Glutamatergic neuron (in vitro differentiated cells): ENCODE measurements at regions not wholly inside any gene's neighbourhood (a gene's known extent, or its start where the extent isn't known, plus 50 kb on each side); places are given as distances from the start of the nearest gene placed in this dataset.

Source experiments
- DNase-seq: peaks from one replicate; pipeline ENCODE4 v3.0.0; 2022
- H3K27ac Mint-ChIP-seq: one replicate; pipeline ENCODE4 v1.8.0; 2020; ENCODE audit warnings: mild to moderate bottlenecking, mixed read lengths, inconsistent platforms; ENCODE audit not compliant: unreplicated experiment
- H3K27me3 Mint-ChIP-seq: one replicate; pipeline ENCODE4 v1.8.0; 2020; ENCODE audit warnings: mild to moderate bottlenecking, moderate library complexity, mixed read lengths, inconsistent platforms; ENCODE audit not compliant: unreplicated experiment
- H3K36me3 Mint-ChIP-seq: one replicate; pipeline ENCODE4 v1.8.0; 2020; ENCODE audit warnings: mild to moderate bottlenecking, mixed read lengths, inconsistent platforms; ENCODE audit not compliant: unreplicated experiment
- H3K4me1 Mint-ChIP-seq: one replicate; pipeline ENCODE4 v1.8.0; 2020; ENCODE audit warnings: mild to moderate bottlenecking, low read depth, mixed read lengths, inconsistent platforms; ENCODE audit not compliant: unreplicated experiment
- H3K4me3 Mint-ChIP-seq: one replicate; pipeline ENCODE4 v1.8.0; 2020; ENCODE audit warnings: mild to moderate bottlenecking, mixed read lengths, inconsistent platforms; ENCODE audit not compliant: unreplicated experiment
- H3K9me3 Mint-ChIP-seq: one replicate; pipeline ENCODE4 v1.8.0; 2020; ENCODE audit warnings: mild to moderate bottlenecking, moderate library complexity, mixed read lengths, inconsistent platforms; ENCODE audit not compliant: unreplicated experiment
- TF ChIP-seq, protein P1 (sequence below): fragments of 200-600 bp; sonication (generic); IDR thresholded peaks from one replicate; pipeline ENCODE4 v1.5.0; 2021; ENCODE audit not compliant: partially characterized antibody, unreplicated experiment

DNA sequence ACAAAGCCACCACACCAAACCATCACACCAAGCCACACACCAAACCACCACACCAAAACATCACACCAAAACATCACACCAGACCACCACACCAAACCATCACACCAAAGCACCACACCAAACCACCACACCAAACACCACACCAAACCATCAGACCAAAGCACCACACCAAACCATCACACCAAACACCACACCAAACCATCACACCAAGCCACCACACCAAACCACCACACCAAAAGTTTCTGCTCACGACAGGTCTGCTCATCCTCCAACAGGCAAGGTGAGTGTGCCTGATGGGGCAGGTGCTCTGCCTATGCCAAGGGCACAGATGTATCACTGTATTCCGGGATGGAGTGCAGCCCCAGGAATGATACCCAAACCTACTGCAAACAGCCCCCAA lies 87.9 kb upstream of the FSTL4 start:
- Mint-ChIP-seq H3K9me3 (peaks cover 3% of the 10 kb centered on the region), H3K4me1 (peaks cover 34% of the 10 kb centered on the region), H3K27ac (peak overlapping the region; percentile 36), H3K27me3 (peaks cover 12% of the 10 kb centered on the region), H3K36me3 (no peaks in the 10 kb centered on the region), H3K4me3 (no peak overlapping the region)
- TF ChIP-seq, protein P1, sequence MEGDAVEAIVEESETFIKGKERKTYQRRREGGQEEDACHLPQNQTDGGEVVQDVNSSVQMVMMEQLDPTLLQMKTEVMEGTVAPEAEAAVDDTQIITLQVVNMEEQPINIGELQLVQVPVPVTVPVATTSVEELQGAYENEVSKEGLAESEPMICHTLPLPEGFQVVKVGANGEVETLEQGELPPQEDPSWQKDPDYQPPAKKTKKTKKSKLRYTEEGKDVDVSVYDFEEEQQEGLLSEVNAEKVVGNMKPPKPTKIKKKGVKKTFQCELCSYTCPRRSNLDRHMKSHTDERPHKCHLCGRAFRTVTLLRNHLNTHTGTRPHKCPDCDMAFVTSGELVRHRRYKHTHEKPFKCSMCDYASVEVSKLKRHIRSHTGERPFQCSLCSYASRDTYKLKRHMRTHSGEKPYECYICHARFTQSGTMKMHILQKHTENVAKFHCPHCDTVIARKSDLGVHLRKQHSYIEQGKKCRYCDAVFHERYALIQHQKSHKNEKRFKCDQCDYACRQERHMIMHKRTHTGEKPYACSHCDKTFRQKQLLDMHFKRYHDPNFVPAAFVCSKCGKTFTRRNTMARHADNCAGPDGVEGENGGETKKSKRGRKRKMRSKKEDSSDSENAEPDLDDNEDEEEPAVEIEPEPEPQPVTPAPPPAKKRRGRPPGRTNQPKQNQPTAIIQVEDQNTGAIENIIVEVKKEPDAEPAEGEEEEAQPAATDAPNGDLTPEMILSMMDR = no peak
- no peak for DNase-seq

DNA sequence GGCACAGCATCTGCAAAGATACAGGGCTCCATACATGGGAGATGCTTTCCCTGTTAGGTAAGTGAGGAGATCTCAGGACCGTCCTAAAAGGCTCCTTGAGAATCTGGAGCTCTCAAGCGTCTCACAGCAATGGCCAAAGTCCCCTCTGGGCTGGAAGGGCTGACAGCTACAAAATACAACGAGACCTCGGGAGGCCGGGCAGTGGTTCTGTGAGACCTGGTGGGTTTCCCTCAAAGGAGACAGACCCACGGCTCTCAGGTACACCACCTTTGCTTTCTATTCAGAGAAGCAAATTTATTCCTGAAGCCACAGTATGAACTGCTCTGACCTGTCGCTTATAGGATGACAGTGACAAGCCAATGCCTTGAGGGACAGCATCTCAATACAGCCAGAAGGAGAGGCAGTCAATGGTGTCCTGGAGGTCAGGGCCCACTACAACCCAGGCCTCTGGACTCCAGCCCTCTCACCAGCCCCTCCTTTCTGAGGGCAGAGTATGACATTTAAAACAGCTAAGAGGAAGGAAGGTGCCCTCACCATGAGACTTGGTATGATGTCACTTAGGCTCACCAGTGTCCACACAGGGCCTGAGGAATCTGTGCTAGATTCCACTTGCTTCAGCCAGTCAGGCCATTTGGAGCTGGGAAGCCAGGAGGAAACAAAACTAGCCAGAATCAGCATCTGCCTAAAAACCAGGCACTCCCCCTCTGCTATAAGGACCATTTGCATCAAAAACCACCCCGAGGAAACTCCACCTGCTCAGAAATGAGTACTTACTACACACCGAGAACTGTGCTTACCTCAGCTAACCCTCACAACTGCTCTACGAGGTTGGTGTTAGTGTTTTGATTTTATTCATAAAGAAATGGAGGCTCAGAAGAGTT lies 86.5 kb upstream of the FSTL4 start:
- Mint-ChIP-seq H3K4me3 (no peak overlapping the region), H3K9me3 (peaks cover 5% of the 10 kb centered on the region), H3K4me1 (peaks cover 36% of the 10 kb centered on the region), H3K27me3 (peaks cover 12% of the 10 kb centered on the region), H3K36me3 (no peaks in the 10 kb centered on the region), H3K27ac (no peak overlapping the region)
- DNase-seq = no peak
- TF ChIP-seq, protein P1 = no peak

DNA sequence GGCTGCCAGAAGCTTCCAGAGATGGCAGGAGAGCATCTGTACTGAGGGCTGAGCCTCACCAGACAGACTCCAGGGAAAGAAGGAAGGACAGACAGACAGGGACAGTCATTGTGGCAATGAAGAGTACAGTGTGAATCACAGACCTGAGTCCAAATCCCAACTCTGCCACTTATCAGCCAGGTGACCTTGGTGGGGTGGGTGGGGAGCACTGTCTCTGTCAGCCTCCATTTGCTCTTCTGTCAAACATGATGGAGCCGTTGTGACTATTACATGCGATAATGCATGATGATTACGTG lies 85.9 kb upstream of the FSTL4 start:
- DNase-seq = no peak
- Mint-ChIP-seq H3K4me1 (peaks cover 32% of the 10 kb centered on the region), H3K36me3 (no peaks in the 10 kb centered on the region), H3K27me3 (peaks cover 12% of the 10 kb centered on the region), H3K27ac (no peak overlapping the region), H3K9me3 (peaks cover 5% of the 10 kb centered on the region), H3K4me3 (no peak overlapping the region)
- TF ChIP-seq, protein P1 = no peak

DNA sequence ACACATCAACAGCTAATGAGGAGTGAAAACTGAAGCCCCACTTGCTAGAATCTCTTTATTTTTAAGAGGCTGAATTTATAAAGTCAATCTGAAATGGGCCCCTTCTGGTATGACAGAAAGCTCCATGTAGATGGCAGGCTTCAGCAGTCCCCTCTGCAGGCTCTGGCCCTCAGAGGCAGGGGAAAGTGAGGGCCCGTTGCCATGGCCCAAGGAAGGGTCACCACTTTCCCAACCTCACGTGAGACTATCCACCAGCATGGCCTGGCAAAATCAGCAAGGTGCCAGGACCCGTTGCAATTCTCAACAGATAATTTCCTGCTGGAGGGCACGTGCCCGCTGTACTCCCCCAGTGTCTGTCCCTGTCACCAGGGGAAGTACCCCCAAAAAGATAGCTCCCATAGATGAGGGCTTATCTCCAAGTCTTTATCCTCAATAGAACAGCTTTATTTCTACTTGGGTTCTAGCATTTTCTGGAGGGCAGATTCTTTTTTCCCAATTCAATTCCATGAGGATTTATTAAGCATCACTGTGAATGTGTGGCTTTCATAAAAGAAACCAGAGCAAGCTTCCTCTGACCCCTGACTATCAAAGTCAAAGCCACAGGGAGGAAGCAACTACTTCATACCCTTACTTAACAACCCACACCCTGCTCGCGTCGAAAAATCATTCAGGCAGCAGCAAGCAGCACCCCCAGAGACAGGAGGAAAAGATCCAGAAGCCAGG lies 85.4 kb upstream of the FSTL4 start:
- Mint-ChIP-seq H3K4me3 (no peak overlapping the region), H3K27ac (no peak overlapping the region), H3K27me3 (peaks cover 12% of the 10 kb centered on the region), H3K9me3 (peaks cover 5% of the 10 kb centered on the region), H3K36me3 (no peaks in the 10 kb centered on the region), H3K4me1 (peaks cover 28% of the 10 kb centered on the region)
- TF ChIP-seq, protein P1 = no peak
- no peak for DNase-seq
